ENCODE measurements at regions not wholly inside any gene's neighbourhood (a gene's known extent, or its start where the extent isn't known, plus 50 kb on each side); places are given as distances from the start of the nearest gene placed in this dataset.

DNA sequence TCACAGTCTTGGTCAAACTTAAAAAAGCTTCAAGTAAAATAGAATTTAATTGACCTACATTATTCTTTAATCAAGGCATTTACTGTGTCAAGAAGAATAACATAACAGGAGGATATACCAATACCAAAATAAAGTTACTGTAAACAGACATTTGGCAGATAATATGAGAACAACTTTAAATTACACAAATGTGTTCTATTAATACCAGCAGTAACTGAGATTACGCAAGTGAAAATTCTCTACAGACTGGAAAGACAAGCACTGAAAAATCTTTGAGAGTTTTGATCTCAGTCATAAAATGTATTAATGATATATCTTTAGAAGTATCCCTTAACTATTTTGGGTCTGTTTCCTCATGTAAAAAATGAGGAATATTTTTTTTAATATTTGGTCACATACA, 169.2 kb upstream of the SOX5 start:
- DNase-seq (ENCODE audit: low read depth in 2 of 3, low spot score in 2 of 3) = no peak

DNA sequence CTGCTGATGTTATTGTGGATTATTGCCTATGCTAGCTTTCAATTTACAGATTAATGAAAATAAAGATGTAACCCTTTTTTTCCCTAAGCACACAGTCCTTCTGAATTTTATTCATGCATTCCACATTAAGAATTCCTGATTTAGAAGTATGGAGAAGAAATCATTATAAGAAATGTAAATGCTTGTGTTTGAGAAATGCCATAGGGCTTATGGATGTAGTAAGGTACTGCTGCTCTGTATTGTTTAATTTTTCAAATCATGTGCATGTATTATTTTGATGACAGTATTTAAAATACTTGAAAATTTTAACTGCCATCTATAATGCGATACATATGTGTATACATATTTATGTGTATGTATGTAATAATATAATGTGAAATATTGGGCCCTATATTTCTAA, 167.1 kb upstream of the SOX5 start:
- no peak for DNase-seq (ENCODE audit: low read depth in 2 of 3, low spot score in 2 of 3)

DNA sequence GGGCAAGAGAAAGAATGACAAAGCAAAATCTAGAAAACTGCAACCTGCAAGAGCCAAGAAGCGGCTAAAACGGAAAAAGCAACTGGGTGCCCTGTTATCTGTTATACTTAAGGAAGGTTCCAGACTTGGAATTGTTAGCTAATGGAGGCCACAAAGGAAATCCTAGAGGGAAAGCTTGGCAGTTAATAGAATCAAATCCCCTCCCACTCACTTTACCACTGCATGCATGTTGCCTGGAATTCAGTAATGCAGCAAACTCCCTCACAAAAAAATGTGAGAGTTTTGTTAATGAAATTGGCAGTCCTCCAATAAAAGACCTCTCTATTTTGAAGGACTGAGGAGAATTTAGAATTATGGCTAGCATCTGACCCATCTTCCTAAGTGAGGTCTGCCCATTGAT, 164.2 kb upstream of the SOX5 start:
- DNase-seq (ENCODE audit: low read depth in 2 of 3, low spot score in 2 of 3) = no peak

DNA sequence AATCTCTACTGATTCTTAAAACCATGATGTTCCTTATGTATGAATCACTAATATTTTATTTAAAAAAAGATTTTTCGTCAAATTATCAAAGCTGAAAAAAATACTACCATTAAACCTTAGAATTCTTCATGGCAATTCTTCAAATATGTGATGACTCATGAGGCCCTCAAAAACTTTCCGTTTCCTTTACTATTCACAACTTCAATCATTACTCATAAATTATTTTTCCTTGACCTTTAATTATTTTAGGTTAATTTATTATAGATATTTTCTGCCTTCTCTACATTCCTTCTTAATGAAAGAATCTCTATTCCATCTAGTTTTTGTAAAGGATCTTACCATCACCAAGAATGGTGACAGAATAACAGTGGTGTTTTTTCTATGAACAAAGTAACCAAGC, 162.1 kb upstream of the SOX5 start:
- no peak for DNase-seq (ENCODE audit: low read depth in 2 of 3, low spot score in 2 of 3)

DNA sequence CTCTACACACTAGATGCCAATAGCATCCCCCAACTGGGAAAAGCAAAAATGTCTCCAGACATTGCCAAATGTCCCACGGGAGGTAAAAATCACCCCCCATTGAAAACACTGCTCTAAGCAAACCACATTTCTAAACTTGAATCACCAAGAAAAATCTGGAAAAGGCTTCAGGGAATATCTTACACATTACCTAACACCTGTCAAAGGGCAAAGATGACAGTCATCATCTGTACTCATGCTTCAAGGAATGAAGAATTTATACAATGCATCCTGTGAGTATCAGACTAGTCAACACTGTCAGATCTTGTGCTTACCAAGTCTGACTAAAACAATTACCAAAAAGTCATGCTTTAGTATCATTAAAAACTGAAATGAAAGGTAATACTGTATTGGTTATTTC, 161.6 kb upstream of the SOX5 start:
- no peak for DNase-seq (ENCODE audit: low read depth in 2 of 3, low spot score in 2 of 3)

DNA sequence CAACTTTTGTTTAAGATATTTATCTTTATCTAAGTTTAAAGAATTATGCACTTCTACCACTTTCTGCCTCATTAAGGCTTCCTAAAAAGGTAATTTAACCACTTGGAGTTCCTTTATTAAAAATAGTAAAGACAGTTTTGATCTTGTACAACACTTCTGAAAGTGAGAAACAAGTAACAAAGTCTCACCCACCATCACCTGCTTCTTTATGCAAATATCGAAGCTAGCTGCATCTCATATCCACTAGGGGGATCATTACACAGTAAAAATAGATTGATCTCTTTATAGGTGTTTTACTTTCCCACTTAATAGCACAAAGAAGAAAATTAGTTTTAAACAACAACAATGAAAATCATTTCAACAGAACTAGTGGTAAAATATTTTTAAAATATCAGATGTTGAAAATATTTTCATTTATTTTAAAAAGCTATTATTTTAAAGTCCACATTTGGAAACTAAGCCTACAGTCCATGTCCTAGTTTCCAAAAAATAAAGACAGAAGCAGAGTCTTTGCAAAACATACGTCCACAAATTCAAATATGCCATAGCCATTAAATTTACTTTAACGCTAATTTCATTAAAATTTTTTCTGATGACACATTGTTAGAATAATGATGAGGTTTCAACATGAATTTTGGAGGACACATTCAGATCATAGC, 160.0 kb upstream of the SOX5 start:
- DNase-seq (ENCODE audit: low read depth in 2 of 3, low spot score in 2 of 3) = peak in 2 of 3 donors; percentile 7 to 34

- DNase-seq (ENCODE audit: low read depth in 2 of 3, low spot score in 2 of 3) = no peak
Observed at GRCh38 chr12:24102676-24103075, 153.2 kb upstream of the SOX5 start.

- no peak for DNase-seq (ENCODE audit: low read depth in 2 of 3, low spot score in 2 of 3)
Observed at GRCh38 chr12:24099576-24099975, 150.1 kb upstream of the SOX5 start.

DNA sequence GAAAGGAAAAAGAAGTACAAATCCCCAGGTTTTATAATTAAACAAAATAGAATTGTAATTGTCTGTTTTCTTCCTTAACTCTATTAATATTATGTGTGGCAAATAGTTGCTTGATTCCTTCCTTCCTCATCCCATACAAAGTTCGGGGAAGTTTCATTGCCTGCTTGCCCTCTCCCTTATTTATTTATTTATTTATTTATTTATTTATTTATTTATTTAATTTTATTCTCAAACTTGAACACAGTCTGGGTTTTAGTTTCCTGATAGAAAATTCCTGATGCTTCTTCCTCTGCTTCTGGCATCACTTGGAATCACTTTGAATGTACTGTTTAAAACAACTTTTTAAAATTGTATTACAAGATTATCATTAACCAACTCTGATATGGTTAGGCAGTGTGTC, 145.8 kb upstream of the SOX5 start:
- DNase-seq (ENCODE audit: low read depth in 2 of 3, low spot score in 2 of 3) = no peak

GRCh38 chr12:24089510-24089890, 140.0 kb upstream of the SOX5 start:
- no peak for DNase-seq (ENCODE audit: low read depth in 2 of 3, low spot score in 2 of 3)

- DNase-seq (ENCODE audit: low read depth in 2 of 3, low spot score in 2 of 3) = no peak
Observed at GRCh38 chr12:24088751-24089509, 139.5 kb upstream of the SOX5 start.

DNA sequence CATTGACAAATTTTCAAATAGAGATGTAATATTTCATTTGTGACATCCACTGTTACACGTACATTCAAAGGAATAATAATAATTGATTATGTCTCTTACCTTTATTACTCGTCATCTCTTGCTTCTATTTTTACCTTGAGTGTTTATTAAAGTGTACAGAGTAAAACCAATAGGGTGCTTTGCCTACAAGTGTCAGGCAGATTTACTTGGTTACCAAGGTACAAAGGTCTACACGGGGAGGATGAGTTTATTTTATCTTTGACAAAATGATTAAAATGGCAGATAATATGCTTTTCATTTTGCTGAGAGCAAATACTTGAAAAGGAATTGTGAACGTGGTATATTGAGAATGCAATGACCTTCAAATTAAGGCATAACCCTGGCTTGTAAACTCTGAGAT, 137.8 kb upstream of the SOX5 start:
- no peak for DNase-seq (ENCODE audit: low read depth in 2 of 3, low spot score in 2 of 3)

GRCh38 chr12:24084800-24085199, 135.3 kb upstream of the SOX5 start:
- DNase-seq (ENCODE audit: low read depth in 2 of 3, low spot score in 2 of 3) = no peak

DNA sequence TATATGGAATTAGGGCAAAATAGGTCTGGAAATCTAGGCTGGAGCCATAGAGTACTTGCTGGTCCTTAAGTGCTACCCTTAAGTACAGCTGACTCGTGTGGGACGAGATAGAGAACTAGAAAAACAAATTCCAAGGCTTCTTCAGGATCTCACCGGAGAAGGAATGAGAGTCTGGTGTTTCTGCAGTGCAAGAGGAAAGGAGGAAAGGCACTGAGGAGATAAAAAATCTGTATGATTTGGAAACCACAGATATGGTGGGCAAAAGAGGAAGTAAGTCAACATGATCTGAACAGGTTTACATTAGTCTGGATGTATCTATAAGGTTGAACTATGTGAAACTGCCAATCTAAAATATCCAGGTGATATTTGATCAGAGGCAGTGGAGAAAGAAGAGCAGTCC, 134.4 kb upstream of the SOX5 start:
- peak in 2 of 3 donors; percentile 9 to 43 for DNase-seq (ENCODE audit: low read depth in 2 of 3, low spot score in 2 of 3)

GRCh38 chr12:24081606-24082005, 132.1 kb upstream of the SOX5 start:
- no peak for DNase-seq (ENCODE audit: low read depth in 2 of 3, low spot score in 2 of 3)

DNA sequence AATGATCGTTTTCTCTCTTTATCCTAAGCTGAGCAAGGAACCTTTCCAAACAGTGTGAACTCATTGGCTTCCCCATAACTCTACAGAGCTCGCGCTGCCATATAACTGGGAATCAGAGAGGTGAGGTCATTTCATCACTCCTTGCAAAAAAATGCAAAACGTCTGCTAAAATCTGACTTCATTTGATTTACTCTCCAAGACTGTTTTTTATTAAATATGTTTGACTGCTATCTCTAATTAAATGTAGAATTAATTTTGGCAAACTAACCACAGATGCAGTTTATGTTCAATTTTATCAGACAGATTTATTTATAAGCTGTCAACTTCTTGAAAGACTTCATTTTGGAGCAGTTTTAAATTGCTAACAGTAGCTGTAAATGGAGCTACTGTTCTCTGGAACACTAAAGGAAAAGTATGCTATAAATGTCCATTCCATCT, 131.6 kb upstream of the SOX5 start:
- DNase-seq (ENCODE audit: low read depth in 2 of 3, low spot score in 2 of 3) = no peak

DNA sequence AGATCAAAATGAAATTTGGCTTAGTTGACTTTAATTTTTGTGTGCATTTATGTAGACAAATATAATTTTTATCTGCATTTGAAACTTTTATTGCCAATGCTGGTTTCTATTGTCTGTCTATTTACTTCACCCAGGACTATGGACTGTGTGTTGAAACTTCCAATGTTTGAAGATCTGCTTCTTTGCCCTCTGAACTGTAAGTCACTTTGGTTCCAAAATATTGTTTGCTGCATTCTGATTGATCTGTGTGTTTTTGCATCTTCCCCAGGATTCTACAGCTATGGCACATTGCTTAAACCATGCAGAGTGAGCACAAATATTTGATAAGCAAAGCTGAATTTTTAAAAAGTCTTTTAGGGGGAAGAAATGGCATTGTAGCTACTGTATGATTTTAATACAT, 131.0 kb upstream of the SOX5 start:
- DNase-seq (ENCODE audit: low read depth in 2 of 3, low spot score in 2 of 3) = no peak

DNA sequence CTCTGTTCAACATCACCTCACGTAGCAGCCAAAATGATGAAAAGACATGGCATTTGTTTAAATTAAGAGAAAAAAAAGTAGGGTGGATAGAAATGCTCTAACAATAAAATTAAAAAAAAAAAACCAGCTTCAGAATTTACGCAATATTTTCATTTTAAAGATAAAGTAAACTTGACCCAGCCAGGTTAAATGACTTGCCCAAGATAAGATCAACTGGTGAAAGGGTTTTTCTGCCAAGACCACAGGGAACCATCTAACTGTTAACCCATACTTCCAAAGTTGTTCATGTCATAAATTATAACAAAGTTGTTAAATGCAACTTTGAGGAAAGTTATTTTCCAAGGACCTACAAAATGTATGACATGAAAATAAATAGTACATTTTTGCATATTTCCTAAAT, 129.6 kb upstream of the SOX5 start:
- DNase-seq (ENCODE audit: low read depth in 2 of 3, low spot score in 2 of 3) = no peak

GRCh38 chr12:24078318-24078765, 128.9 kb upstream of the SOX5 start:
- no peak for DNase-seq (ENCODE audit: low read depth in 2 of 3, low spot score in 2 of 3)

DNA sequence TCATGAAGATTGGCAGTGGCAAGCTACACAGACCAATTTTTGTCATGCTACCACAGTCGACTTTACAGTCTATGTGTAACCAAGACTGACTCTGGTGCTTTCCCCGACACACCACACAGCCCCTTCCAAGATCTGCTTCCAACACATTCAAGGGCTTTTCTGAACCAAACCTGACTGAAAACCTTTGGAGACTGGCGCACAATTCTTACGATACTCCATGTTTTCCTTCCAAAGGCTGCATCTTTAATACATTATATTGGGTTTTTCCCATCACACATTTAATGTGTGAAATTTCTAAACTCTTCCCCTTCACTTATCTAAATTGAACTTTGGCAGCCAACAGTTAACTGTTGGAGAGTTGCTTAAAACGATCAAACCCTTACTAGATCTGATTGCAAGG, 127.7 kb upstream of the SOX5 start:
- no peak for DNase-seq (ENCODE audit: low read depth in 2 of 3, low spot score in 2 of 3)

DNA sequence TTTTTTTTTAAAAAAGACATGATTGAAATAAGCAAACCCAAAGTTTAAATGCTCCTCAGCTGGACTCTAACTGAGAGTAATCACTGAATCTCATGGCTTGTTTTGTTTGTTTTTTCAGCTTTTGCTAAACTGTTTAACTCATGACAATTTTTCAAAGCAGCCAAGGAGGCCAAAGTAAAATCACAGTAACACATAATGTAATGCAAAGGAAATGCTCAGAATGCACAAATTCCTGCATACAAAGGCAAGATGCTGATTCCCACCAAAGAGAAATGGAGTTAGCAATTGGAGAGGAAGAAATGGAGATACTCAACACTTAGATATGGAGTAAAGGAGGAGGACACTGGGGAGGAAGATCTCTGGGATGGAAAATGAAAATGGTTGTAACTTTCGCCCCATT, 126.2 kb upstream of the SOX5 start:
- DNase-seq (ENCODE audit: low read depth in 2 of 3, low spot score in 2 of 3) = no peak

DNA sequence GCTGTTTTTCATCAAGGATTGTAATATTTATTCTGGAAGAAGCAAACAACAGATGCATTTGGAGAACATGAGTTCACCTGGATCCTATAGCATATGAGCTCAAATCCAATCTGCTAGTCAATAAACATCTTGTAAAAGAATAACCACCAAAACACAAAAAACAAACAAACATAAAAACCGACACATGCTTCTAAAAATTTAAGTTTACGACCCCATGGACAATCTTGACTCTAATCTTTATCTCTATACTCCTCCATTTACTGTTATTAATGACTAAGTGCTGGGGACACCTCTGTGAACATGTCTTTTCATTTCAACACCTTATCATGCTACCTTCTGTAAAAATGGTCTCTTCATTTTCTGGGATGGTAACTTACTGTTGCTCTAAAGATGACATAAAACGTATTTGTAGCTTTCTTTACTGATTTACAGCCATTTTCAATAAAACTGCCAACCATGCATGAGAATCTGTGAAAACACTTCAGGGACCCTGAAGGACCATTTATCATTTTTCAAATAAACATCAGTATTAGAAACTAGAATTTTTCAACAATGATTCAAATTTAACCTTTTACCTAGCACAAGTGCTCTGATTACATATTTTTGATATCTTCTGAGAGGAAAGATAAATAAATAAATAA, 123.8 kb upstream of the SOX5 start:
- no peak for DNase-seq (ENCODE audit: low read depth in 2 of 3, low spot score in 2 of 3)
